ENCODE measurements at regions not wholly inside any gene's neighbourhood (a gene's known extent, or its start where the extent isn't known, plus 50 kb on each side); places are given as distances from the start of the nearest gene placed in this dataset.

DNA sequence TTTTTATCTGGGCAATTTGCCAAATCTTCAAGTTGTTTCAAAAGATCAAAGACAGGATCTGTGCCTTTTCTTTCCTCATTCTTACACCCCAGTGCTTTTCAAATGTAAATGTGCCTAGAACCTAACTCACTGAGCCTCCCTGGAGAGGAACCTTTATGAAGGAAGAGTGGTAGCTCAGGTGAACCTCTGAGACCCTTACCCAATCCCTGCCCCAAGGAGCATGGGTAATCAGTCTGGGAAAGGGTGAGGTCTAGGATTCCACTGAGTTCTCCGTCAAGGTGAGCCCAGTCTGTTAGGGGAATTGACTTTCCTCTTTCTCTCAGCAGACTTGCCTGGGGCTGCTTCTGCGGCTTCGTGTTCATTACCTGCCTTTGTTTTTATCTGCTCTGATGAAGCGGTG lies 88.1 kb upstream of the MAP4K4 start:
- H3K4me1 Mint-ChIP-seq (ENCODE audit: low read depth) = peaks cover 2% of the 10 kb centered on the region
- no peak overlapping the region for H3K4me3 Mint-ChIP-seq (ENCODE audit: low read depth)
- DNase-seq (ENCODE audit: low spot score, unreplicated experiment) = no peak
- H3K9me3 Mint-ChIP-seq (ENCODE audit: low read depth) = peaks cover 5% of the 10 kb centered on the region
- H3K27me3 Mint-ChIP-seq = no peaks in the 10 kb centered on the region
- TF ChIP-seq CTCF (IDR thresholded peaks at IDR 0.05; ENCODE audit: unreplicated experiment) = no peak
- no peaks in the 10 kb centered on the region for H3K36me3 Mint-ChIP-seq (ENCODE audit: insufficient read depth)
- no peak overlapping the region for H3K27ac Mint-ChIP-seq

- no peaks in the 10 kb centered on the region for H3K27me3 Mint-ChIP-seq
- no peak overlapping the region for H3K27ac Mint-ChIP-seq
- TF ChIP-seq CTCF (IDR thresholded peaks at IDR 0.05; ENCODE audit: unreplicated experiment) = no peak
Observed at GRCh38 chr2:101608408-101609310, 88.8 kb upstream of the MAP4K4 start.

GRCh38 chr2:101597347-101597944 lies 100.1 kb upstream of the MAP4K4 start:
- TF ChIP-seq CTCF (IDR thresholded peaks at IDR 0.05; ENCODE audit: unreplicated experiment) = no peak
- DNase-seq (ENCODE audit: low spot score, unreplicated experiment) = no peak
- H3K4me3 Mint-ChIP-seq (ENCODE audit: low read depth) = no peak overlapping the region
- H3K9me3 Mint-ChIP-seq (ENCODE audit: low read depth) = no peaks in the 10 kb centered on the region
- H3K27me3 Mint-ChIP-seq = peaks cover 2% of the 10 kb centered on the region
- peaks cover 9% of the 10 kb centered on the region for H3K4me1 Mint-ChIP-seq (ENCODE audit: low read depth)
- no peaks in the 10 kb centered on the region for H3K36me3 Mint-ChIP-seq (ENCODE audit: insufficient read depth)
- no peak overlapping the region for H3K27ac Mint-ChIP-seq

More at GRCh38 chr2:101608408-101609310, 88.8 kb upstream of the MAP4K4 start:
- Mint-ChIP-seq H3K4me1 (ENCODE audit: low read depth) (no peaks in the 10 kb centered on the region), H3K36me3 (ENCODE audit: insufficient read depth) (no peaks in the 10 kb centered on the region), H3K4me3 (ENCODE audit: low read depth) (no peak overlapping the region), H3K9me3 (ENCODE audit: low read depth) (peaks cover 5% of the 10 kb centered on the region)
- no peak for DNase-seq (ENCODE audit: low spot score, unreplicated experiment)

DNA sequence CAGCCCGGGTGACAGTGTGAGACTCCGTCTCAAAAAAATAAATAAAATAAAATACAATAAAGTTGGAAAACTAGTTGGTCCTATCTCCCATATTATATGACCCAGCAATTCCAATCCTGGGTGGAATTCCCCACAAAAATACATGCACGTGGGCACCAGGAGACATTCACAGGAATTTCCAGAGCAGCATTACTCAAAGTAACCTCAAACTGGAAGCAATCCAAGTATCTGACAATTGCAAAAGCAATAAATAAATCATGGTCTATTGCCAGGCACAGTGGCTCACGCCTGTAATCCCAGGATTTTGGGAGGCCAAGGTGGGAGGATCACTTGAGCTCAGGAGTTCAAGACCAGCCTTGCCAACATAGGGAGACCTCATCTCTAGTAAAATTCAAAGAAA lies 101.2 kb upstream of the MAP4K4 start:
- no peak for TF ChIP-seq CTCF (IDR thresholded peaks at IDR 0.05; ENCODE audit: unreplicated experiment)
- H3K4me1 Mint-ChIP-seq (ENCODE audit: low read depth) = peaks cover 9% of the 10 kb centered on the region
- no peaks in the 10 kb centered on the region for H3K9me3 Mint-ChIP-seq (ENCODE audit: low read depth)
- H3K4me3 Mint-ChIP-seq (ENCODE audit: low read depth) = no peak overlapping the region
- no peaks in the 10 kb centered on the region for H3K36me3 Mint-ChIP-seq (ENCODE audit: insufficient read depth)
- peaks cover 2% of the 10 kb centered on the region for H3K27me3 Mint-ChIP-seq
- DNase-seq (ENCODE audit: low spot score, unreplicated experiment) = no peak
- no peak overlapping the region for H3K27ac Mint-ChIP-seq

DNA sequence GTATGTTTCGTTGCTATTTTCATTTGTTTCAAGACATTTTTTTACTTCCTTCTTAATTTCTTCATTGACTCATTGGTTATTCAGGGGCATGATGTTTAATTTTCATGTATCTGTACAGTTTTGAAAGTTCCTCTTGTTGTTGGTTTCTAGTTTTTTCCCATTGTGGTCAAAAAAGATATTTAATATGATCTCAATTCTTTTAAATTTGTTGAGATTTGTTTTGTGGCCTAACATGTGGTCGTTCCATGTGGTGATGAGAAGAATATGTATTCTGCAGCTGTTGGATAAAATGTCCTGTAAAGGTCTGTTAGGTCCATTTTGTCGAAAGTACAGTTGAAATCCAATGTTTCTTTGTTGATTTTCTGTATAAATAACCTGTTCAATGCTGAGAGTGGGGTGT lies 110.3 kb upstream of the MAP4K4 start:
- no peak for TF ChIP-seq CTCF (IDR thresholded peaks at IDR 0.05; ENCODE audit: unreplicated experiment)
- Mint-ChIP-seq H3K4me1 (ENCODE audit: low read depth) (no peaks in the 10 kb centered on the region), H3K36me3 (ENCODE audit: insufficient read depth) (no peaks in the 10 kb centered on the region), H3K9me3 (ENCODE audit: low read depth) (peaks cover 22% of the 10 kb centered on the region), H3K4me3 (ENCODE audit: low read depth) (no peak overlapping the region), H3K27me3 (no peaks in the 10 kb centered on the region), H3K27ac (no peak overlapping the region)
- DNase-seq (ENCODE audit: low spot score, unreplicated experiment) = no peak
